Eye (tissue), 1 donor: ENCODE measurements at regions not wholly inside any gene's neighbourhood (a gene's known extent, or its start where the extent isn't known, plus 50 kb on each side); places are given as distances from the start of the nearest gene placed in this dataset.

Source experiments
- DNase-seq: peaks from one replicate; pipeline ENCODE4 v3.0.0-alpha.2; 2015

DNA sequence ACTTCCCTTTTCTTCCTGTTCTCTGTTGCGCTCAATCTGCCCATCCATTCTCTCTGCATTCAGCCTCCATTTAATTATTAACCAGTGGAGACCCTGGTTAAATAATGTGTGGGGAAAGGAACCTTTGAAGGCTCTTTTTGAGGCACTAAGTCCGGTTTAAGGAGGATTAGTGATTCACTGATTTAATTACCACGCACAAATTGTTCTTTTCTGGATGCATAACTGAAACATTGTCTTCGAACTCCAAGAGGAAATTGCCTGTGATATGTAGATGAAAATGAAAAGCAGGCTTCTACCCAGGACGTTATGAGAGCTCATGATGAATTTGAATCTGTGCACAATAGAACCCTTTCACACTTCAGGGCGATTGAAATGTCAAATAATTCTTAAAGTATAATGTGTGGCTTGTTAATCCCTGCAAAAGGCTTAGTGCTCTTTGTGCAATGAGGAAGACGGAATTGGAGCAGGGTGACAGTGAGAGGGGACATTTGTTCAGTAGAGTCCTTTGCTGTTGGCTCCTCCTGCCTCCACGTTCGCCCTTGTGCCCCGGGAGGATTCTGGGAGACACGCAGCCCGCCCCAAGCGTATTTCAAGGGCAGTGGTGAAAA is 51.1 kb upstream of the ZNF236 start:
- DNase-seq: peak; percentile 18

DNA sequence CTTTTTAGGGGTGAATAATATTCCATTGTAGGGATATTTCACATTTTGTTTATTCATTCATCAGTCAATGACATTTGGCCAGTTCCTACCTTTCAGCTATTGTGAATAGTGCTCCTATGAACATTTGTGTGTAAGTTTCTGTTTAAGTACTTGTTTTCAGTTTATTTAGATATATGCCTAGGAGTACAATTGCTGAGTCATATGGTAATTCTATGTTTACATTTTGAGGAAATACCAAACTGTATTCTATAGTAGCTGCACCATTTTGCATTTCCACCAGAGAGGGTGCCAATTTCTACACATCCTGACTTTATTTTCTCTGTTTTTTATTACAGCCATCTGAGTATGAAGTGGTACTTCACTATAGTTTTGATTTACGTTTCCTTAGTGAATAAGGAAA is 54.4 kb upstream of the ZNF236 start:
- no peak for DNase-seq

DNA sequence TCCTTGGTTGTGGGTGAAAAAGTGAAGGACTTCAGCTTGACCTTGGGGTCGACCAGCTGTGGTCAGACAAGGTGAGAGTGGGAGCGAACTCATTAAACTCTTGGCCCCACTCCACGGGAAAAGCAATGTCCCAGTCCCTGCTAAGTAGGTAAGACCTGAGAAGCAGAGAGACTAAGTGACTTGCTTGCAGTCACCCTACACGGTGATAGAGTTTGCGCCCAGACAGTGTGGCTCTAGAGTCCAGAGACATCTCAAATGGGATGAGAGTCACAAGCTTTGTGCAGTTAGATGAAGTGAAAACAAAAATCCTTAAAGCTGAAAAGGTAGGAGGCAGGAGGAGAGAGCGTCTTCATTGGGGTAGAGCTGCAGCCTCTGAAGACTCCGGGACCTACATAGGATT is 55.9 kb upstream of the ZNF236 start:
- no peak for DNase-seq

DNA sequence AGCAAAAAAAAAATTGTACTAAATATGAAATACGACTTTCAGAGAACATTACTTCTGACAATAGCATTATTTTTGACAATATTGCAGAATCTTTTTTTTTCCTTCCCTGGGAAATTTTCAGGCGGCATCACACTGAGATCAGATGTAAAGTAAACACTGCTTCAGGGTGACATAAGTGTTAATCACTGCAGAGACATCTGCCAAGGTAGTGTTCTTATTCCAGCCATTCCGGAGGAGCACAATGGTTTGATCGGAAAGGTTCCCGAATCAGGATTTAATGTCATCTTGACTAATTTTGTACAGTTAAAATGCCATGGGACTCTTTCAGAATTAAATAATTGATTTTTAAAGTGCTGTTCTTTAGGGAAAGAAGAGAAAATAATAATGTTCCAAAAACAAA is 56.7 kb upstream of the ZNF236 start:
- DNase-seq: no peak

DNA sequence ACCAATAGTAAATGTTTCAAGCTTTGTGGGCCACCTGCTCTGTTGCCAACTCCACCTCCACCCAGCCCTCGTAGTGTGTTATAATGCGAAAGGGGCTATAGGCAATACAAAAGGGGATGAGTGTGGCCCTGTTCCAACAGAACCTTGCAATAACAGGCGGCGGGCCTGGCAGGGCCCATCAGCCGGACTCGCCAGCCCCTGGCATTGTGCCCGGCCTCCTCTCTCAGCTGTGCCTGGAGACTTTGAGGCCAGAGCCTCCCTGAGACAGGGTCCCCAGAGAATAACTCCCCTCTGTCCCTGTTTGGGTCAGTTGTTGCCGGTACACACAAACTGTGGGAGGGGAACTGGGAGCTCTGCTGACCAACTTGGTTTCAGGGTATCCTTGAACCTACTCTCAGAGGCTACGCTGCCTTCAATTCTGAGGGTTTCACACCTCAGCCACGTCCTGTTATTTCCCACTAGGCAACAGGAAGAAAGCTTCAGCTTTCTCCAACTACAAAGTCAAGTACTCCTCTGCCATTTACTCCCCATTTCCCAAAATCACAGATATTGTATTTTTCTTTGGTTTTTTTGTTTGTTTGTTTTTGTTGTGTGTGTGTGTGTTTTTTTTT is 58.0 kb upstream of the ZNF236 start:
- DNase-seq: no peak

DNA sequence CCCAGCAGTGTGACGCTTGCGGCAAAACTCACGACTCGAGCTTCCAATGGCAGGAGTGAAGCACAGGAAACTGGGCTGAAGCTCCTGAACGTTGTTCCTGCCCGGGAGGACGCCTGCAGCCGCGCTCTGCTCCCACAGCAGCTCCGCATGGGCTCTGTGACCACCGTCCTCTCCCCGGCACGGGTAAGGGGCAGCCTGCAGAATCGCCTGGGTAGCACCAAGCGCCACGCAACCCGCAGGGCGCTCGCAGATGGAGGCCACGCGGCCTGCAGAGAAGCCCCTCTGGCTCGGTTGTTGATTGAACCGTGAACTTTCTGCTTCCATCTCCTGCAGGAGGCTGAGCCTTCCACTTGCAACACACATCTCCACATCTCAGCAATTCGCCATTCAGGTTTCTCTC is 63.3 kb upstream of the ZNF236 start:
- no peak for DNase-seq

DNA sequence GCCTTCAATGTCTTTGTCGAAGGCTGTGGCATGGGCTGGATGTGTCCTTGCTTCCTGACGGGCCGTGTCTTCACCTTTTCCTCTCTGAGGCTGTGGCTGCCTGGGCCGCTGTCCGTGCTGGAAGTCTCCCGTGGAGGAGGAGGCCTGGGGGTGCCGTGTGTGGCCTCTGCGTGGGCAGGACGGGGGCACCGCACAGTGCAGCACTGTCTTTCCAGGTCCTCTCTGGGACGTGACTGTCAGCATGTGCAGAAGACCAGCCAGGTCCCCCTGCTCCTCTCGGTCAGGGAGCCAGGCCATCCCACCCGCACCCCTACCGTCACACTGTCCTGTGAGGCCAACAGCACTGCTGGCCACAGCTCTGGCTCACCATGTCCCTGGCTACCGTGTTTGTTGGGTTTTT is 64.4 kb upstream of the ZNF236 start:
- DNase-seq: no peak

DNA sequence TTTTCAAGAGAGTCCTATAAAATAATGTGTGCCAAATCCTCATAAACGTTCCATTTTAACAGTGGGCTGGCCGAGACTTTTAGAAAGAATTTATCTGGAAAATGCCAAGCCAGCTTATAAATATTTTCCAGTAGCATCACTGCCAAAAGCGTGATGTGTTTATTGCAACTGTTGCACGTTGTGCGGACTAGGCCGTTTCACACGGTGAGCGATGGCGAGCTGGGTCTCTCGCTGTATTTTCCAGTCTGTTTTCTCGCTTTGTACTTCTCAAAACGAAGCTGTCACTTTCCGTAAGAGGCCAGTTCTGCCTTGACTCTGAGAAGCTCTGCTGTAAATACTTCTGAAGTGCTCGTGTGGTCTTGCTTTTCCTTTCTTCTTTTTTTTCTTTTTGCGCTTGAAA is 65.0 kb upstream of the ZNF236 start:
- DNase-seq: no peak

DNA sequence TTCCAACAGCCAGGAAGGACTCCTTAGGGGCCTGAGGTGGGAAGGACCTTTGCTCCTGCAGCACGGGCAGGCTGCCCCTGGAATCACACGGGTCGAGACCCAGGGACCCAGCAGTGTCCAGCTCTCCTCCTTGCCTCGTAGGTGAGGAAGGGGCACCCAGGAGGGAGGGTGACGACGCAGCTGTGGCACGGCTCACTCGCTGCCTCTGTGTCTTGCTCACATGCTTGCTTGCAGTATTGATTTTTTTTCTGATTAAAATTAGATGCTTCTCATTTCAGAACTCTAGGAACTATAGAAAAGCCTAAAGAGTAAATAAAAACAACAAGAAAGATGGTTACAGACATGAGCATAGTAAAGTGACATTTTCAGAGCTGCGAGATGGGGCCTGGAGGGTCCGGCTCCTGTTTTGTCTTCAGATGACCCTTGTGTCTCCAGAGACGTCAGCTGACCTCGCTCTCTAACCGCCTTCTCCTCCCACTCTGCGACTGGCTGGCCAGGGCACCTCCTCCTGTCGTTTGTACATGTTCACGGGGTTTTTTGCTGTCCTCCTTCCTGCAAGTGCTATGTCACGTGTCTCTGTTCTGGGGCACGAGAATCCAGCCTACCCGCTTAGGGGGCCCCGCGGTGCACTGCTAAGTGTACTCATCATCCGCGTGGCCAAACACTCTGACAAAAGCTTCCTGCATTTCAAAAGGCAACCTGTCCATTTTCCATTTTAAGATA is 65.7 kb upstream of the ZNF236 start:
- DNase-seq: peak; percentile 59

DNA sequence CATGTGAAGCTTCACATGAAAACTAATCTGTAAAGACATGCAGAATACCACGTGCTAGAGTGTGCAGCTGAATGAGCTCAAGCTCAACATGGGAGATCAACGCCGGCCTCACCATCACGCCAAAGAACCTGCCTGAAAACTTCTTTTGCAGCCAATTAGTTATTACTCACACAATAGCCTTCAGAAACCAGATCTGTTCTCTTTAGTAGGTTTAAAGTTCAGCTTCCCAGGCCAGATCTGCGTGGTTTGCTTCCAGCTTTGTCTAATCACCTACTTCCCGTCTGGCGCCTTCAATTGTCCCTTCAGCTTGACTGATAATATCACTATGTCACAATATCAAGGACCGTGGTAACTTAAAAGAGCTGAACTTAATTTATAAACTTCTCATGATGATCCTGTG is 68.0 kb upstream of the ZNF236 start:
- no peak for DNase-seq

DNA sequence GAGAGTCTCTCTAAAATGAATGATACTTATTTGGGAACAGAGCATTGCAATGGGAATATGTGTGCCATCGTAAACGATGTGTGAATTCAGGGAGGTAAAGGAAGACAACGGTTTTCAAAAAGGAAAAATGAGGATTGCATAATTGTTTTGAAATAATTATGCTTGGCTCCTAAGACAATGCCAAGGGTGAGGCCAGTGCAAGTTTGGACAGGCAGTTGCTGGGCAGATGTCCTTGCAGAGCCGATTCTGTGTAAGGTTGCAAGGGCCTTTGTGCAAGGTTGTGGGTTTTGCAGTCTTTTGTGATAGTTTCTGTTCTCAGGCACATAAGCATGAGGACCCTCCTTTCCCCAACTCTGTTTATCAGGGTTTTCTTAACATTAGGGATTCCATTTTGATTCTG is 70.0 kb upstream of the ZNF236 start:
- no peak for DNase-seq

DNA sequence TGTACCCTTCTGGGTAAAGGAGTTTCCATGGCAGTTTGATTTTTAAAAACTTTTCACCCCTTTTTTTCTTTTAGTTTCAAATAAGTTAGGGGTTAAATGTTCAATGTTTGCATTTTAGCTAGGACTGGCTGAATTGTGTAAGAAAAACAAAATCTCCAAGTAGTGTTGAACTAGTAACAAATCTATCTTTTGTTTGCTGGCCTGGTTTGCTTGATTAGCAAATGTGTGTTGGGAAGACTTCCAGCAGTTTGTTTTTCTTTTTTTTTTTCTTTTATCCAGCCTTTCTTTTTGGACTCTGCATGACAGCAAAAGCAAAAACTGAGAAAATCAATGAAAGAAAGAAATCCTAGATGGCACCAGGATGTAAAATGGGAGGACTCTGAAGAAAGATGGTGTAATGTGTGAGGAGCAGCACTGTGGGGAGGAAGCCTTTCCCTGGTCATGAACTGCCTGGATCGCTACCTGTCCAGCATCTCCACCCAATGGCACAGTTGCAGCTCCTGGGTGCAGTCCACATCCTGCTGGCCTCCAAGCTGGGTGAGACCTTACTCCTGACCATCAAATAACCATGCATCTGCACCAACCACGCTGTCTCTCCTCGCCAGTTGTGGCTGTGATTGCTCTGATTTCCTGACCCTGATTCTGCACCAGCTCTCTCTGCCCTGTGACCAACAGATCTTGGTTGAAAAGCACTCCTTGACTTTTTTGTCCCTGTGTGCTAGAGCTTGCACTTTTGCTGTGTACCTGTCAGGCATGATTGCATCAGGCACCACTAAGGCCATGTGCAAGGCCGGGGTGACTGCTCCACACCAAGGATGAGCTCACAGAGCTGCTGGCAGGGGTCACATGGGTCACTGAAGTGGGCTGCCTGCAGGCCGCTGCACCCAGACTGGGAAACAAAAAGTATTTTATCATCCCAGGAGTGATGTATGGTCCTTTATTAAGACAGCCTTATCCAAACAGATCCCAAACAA is 71.2 kb upstream of the ZNF236 start:
- no peak for DNase-seq

DNA sequence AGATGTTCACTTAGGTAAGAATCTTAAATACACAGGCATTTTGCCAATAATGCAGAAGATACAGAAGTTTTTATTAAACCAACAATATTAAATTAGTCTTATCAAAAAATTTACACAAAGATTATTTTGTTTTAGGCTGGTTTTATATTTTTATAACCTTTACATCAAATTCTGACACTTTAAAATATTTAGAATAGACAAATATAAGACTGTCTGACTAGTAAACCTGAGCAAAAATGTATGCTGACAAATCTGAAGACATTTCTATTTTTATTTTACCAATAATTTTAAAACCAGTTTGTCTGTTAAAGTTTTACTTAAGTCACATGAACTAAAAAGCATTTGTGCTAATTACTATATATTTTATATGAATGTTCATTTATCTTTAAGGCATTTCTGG is 72.1 kb upstream of the ZNF236 start:
- no peak for DNase-seq

DNA sequence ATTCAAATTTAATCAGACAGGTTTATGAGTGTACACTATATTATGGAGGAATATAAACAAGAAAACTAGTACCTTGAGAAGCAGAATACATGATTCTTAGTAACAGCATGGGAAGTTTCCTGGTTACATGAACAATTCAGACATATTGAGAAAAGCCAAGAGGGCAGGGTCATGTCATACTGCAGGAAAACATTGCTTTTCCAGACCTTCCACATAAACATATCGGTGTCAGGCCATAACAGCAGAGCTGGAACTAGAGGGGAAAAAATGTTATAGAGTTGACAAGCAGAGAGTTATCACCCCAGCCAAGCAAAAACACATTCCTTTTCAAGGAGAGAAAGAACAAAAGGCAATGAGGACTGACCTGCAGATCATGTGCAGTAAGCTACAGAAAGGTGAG is 74.7 kb upstream of the ZNF236 start:
- DNase-seq: no peak

DNA sequence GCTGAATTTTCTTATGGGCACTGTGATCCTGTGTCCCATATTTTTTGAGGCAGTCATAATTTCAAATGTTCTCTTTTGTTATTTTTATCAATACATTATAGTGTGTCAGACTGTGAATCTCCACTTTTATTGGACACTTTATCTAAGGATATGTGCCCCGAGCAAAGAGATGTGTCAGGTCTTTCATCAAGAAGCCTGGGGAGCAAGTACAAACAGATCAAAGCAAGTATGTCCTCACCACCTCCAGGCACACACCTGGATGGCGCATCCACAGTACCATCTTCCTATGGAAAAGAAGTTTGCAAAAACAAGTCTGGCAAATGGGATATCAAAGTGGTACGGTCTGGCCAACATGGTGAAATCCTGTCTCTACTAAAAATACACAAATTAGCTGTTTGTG is 81.0 kb upstream of the ZNF236 start:
- no peak for DNase-seq

DNA sequence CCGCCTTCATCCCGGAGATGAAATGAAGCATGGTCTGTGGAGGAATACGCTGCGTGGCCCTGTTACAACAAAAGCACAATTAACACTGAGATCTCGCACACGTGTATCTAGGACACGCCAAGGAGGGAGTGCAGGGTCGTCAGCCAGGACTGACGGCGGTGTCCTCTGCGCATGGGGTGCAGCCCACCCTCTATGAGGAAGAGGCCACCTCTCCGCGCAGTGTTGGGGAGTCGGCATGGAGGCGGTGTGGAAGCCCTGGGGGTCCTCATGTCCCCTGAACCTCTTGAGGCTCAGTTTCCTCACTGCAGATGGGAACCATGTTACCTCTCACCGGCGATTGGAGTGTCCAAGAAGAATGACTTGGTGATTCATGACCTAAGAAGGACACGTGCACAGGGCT is 86.0 kb upstream of the ZNF236 start:
- no peak for DNase-seq

DNA sequence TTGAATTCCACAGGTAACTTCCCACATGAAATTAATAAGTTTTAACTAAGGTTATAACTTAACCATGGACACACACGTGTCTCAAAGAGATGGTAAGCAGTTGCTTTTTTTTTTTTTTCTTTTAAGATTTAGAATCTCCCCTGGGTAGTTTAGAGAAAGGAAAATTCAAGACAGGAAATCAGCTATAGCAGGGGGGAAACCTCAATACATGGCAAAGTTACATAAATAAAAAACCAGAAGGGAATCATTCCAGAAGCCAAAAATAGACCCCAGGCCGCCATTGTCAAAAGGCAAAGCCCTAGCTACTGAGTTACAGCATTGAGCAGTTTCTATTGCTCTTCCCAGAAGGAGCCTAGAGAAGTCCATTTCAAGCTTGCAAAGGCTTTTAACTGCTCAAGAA is 91.5 kb upstream of the ZNF236 start:
- no peak for DNase-seq

DNA sequence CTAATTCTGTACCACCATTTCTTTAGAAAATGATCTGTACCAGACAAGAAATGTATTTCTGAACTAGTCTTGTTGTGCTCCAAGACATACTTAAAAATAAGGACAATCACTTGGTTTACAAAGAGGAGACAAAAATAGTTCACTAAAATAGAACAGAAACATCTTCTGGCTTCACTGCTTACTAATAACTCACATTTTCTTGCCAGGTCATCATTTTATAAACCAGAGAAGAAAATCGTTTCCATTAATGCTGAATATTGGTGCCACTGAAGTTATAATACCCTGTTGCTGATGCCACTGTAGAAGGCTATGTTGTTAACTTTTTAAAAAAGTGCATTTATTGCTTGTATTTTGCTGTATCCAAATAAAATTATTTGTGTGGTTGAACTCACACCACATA is 94.8 kb upstream of the ZNF236 start:
- DNase-seq: no peak

DNA sequence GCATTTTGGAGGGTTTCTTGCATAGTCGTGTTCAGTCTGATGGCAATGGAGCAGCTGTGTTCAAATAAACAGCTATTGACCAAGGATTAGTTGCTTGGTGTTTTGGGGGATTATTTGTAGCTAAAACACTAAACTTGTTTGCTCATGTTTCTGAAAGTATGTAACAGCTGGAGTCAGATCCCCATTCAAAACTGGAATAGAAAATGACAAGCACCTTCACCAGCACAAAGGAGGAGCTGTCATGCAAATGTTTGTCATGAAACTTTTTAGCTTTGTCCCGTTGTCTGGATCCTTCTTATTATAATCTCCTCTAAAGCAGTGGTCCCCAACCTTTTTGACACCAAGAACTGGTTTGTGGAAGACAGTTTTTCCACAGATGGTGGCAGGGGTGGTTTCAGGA is 96.9 kb upstream of the ZNF236 start:
- no peak for DNase-seq

DNA sequence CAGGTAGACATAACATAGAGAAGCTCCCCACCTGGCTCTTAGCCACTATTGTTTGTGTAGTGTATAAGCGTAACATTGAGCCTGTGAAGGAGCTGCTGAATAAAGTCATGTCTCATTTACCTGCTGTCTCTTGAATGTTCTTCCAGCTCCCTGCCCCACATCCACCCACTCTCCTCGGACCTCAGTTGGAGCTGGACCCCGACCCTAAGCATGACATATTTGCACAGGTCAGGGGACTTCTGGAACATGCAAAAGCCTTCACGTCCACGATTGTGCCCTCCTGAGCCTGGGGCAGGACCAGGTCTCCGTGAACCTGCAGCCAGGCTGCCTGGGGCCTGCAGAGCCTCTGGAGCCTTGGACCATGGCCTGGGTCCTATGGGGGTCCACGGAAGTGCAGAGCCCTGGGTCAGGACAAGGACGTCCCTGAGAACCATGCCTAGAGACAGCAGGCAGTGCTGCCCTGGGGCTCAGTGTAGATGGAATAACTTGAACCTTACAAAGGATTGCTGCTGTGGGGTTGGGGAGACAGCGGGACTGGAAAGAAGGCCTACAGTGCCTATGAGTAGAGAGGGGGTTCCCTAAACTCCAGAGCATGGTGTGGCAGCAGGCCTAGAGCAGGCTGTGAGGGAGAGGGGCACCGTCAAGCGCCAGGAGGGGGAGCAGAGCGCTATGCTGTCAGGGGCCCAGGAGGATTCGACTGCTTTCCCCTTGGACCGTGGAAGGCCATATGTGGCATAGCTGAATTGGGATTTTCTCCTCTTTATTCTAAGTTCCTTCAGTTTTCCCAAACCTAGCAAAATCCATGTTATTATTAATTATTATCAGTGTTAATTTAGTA is 99.9 kb upstream of the ZNF236 start:
- no peak for DNase-seq

DNA sequence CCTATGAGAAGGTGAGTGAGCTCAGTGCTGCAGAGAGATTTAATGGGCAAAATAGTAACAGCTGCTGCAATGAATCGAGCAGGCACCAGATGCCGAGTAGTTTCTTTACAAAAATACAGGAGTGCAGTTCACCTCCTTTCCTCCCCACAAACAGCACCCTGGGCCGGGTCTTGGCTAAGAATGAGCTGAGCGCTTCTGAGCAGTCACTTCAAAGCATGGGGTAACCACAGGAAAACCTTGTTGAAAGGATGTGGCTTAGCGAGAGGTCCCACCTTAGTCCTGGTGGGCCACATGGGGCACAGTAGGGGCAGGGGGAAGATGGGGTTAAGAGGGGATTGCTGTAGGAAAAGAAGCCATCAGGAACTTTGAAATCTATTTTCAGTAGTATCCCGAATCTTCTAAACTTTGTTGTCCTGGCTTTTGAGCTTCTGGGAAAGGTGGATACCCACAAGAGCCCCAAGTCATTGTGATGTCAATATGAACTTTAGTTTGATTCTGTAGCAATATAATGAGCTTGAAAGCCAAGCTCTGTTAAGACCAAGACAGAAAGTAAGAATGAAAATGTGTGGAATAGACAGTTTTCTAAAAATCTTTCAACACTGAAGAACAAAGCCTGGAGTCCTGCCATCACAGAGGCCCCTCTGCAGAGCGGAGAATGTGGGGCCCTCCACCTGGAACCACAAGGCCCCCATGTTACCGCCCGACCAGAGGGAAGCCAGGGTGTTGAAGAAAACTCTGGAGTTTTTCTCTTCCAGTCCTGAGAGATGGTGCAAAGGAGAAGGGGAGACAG is 101.0 kb upstream of the ZNF236 start:
- DNase-seq: no peak

DNA sequence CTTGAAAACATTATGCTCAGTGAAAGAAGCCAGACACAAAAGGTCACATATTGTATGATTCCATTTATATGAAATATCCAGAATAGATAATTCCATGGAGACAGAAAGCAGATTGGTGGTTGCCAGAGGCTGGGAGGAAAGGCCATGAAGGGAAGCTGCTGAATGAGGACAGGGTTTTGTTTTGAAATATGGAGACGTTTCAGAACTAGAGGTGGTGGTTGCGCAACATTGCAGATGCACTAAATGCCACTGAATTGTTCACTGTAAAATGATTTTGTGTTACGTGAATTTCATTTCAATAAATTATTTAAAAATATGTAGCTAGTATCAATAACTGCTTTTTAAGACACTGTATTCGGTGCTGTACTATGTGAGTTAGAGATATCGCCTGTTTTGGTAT is 101.7 kb upstream of the ZNF236 start:
- no peak for DNase-seq
